SU-DHL-6 (cell line): ENCODE measurements at regions not wholly inside any gene's neighbourhood (a gene's known extent, or its start where the extent isn't known, plus 50 kb on each side); places are given as distances from the start of the nearest gene placed in this dataset.
"Not testable (repeated sequence)": the region's sequence is repeated elsewhere in the genome, so short reads cannot be mapped to it uniquely, and the experiment has no call there.

Experiments used
- H2AFZ ChIP-seq: fragments of 200-600 bp; sonication (generic); 2 replicates; pipeline ENCODE4 v1.6.1; 2014; ENCODE audit warnings: low read depth, mild to moderate bottlenecking, moderate library complexity, mixed read lengths, antibody characterized with exemption, low read length; ENCODE audit not compliant: severe bottlenecking
- H3F3A ChIP-seq: fragments of 200-600 bp; shearing (Covaris generic); 2 replicates; pipeline ENCODE4 v1.6.0; 2016; ENCODE audit warnings: antibody characterized with exemption, mild to moderate bottlenecking; ENCODE audit not compliant: insufficient read depth
- H3K27ac ChIP-seq: fragments of 200-600 bp; sonication (generic); 2 replicates; pipeline ENCODE4 v1.5.1; 2016; ENCODE audit warnings: low read depth, mild to moderate bottlenecking, low read length, moderate library complexity, mixed read lengths
- H3K27me3 ChIP-seq: fragments of 200-600 bp; sonication (generic), shearing (Covaris generic); 2 replicates; pipeline ENCODE4 v1.6.0; 2014; ENCODE audit warnings: mild to moderate bottlenecking, low read length
- H3K36me3 ChIP-seq: fragments of 200-600 bp; sonication (generic); 2 replicates; pipeline ENCODE4 v1.6.1; 2014; ENCODE audit warnings: mild to moderate bottlenecking, low read length, mixed read lengths
- H3K4me2 ChIP-seq: fragments of 300-600, 200-600 bp; shearing (Covaris generic), sonication (generic); 2 replicates; pipeline ENCODE4 v1.6.0; 2014; ENCODE audit warnings: low read length, low read depth, mild to moderate bottlenecking; ENCODE audit not compliant: poor library complexity, severe bottlenecking
- H3K4me3 ChIP-seq: fragments of 200-600 bp; sonication (generic); 2 replicates; pipeline ENCODE4 v1.5.1; 2014; ENCODE audit warnings: antibody characterized with exemption, low read length, mild to moderate bottlenecking, mixed read lengths; ENCODE audit not compliant: insufficient read depth, poor library complexity, severe bottlenecking
- H3K79me2 ChIP-seq: fragments of 200-600 bp; sonication (generic); 2 replicates; pipeline ENCODE4 v1.6.1; 2014; ENCODE audit warnings: mild to moderate bottlenecking, low read length, moderate library complexity; ENCODE audit not compliant: insufficient read depth
- H3K9ac ChIP-seq: fragments of 200-600 bp; sonication (generic); 2 replicates; pipeline ENCODE4 v1.7.0; 2014; ENCODE audit warnings: mild to moderate bottlenecking, low read length
- H3K9me2 ChIP-seq: fragments of 200-600 bp; sonication (generic); replicated peaks from 2 replicates; pipeline ENCODE4 v1.6.1; 2014; ENCODE audit warnings: low read length; ENCODE audit not compliant: insufficient read depth
- H3K9me3 ChIP-seq: fragments of 200-600 bp; sonication (generic); 2 replicates; pipeline ENCODE4 v1.6.1; 2014; ENCODE audit warnings: low read length, mixed read lengths; ENCODE audit not compliant: insufficient read depth
- H4K20me1 ChIP-seq: fragments of 200-600 bp; sonication (generic); 2 replicates; pipeline ENCODE4 v1.6.1; 2014; ENCODE audit warnings: low read depth, mild to moderate bottlenecking, antibody characterized with exemption, low read length, moderate library complexity, mixed read lengths
- CTCF ChIP-seq: fragments of 200-600 bp; sonication (generic); IDR thresholded peaks from one replicate; pipeline ENCODE4 v1.5.1; 2017; ENCODE audit warnings: antibody characterized with exemption, mild to moderate bottlenecking, low read length, moderate library complexity; ENCODE audit not compliant: insufficient read depth, poor library complexity, severe bottlenecking
- EZH2phosphoT487 ChIP-seq: fragments of 200-600 bp; sonication (generic), shearing (Covaris generic); conservative IDR thresholded peaks from 2 replicates; pipeline ENCODE4 v1.6.1; 2018; ENCODE audit warnings: mild to moderate bottlenecking, antibody characterized with exemption, low read length, moderate library complexity, mixed read lengths

GRCh38 chr20:57109571-57109953, 156.9 kb downstream of the BMP7 start:
- Histone ChIP-seq H2AFZ (no peak overlapping the region), H4K20me1 (no peaks in the 10 kb centered on the region), H3K9ac (no peak overlapping the region), H3F3A (no peaks in the 10 kb centered on the region), H3K4me3 (no peak overlapping the region), H3K9me2 (no peaks in the 10 kb centered on the region), H3K4me2 (no peak overlapping the region), H3K36me3 (no peaks in the 10 kb centered on the region), H3K9me3 (no peaks in the 10 kb centered on the region), H3K27me3 (no peaks in the 10 kb centered on the region), H3K27ac (no peak overlapping the region), H3K79me2 (no peaks in the 10 kb centered on the region)
- TF ChIP-seq EZH2phosphoT487 = no peak
- no peak for TF ChIP-seq CTCF

GRCh38 chr20:57110121-57111027, 156.1 kb downstream of the BMP7 start:
- not testable (repeated sequence) for H3K9me2 ChIP-seq, H3K9me3 ChIP-seq, H3K36me3 ChIP-seq, H3K27me3 ChIP-seq, H3K9ac ChIP-seq, H3K4me2 ChIP-seq, H3K4me3 ChIP-seq, H3K27ac ChIP-seq, H3K79me2 ChIP-seq, H2AFZ ChIP-seq, H4K20me1 ChIP-seq, H3F3A ChIP-seq

GRCh38 chr20:57111028-57111373, 155.4 kb downstream of the BMP7 start:
- Histone ChIP-seq H3K79me2 (no peaks in the 10 kb centered on the region), H3K27ac (no peak overlapping the region), H3K4me3 (no peak overlapping the region), H2AFZ (no peak overlapping the region), H3F3A (no peaks in the 10 kb centered on the region), H3K9me3 (no peaks in the 10 kb centered on the region), H3K4me2 (no peak overlapping the region), H4K20me1 (no peaks in the 10 kb centered on the region), H3K36me3 (no peaks in the 10 kb centered on the region), H3K27me3 (no peaks in the 10 kb centered on the region), H3K9me2 (no peaks in the 10 kb centered on the region), H3K9ac (no peak overlapping the region)
- TF ChIP-seq EZH2phosphoT487 = no peak
- no peak for TF ChIP-seq CTCF

- Histone ChIP-seq H3K4me3 (no peak overlapping the region), H3K9me3 (no peaks in the 10 kb centered on the region), H3F3A (no peaks in the 10 kb centered on the region), H4K20me1 (no peaks in the 10 kb centered on the region), H3K36me3 (no peaks in the 10 kb centered on the region), H3K79me2 (no peaks in the 10 kb centered on the region), H3K27me3 (no peaks in the 10 kb centered on the region), H3K4me2 (no peak overlapping the region), H3K9me2 (no peaks in the 10 kb centered on the region), H2AFZ (no peak overlapping the region), H3K27ac (no peak overlapping the region), H3K9ac (no peak overlapping the region)
- no peak for TF ChIP-seq CTCF
- TF ChIP-seq EZH2phosphoT487 = no peak
Measured at GRCh38 chr20:57112448-57112847, 154.0 kb downstream of the BMP7 start.
